Left colon (tissue), 2 donors: ENCODE measurements at regions not wholly inside any gene's neighbourhood (a gene's known extent, or its start where the extent isn't known, plus 50 kb on each side); places are given as distances from the start of the nearest gene placed in this dataset.
A peak's percentile ranks its signal among the peaks of the same experiment; 100 is the strongest.

Experiments
- ATAC-seq: fragments of 200-7000 bp; cut with Tn5 transposase; one replicate; pipeline ENCODE4 v1.9.1; 2020; ENCODE audit warnings: mild to moderate bottlenecking, moderate library complexity
- DNase-seq, 2 donors: peaks; one replicate each; pipeline ENCODE4 v3.0.0-alpha.2; 2020
- intact Hi-C, 2 donors: fragments of 100-400 bp; cut with DNase I in 1 of 2; cut with micrococcal nuclease in 1 of 2; formaldehyde crosslinking; loops; one replicate each; pipeline versions ENCODE4 v1.11.2 to v1.14.0; 2022; cut with DNase I, micrococcal nuclease
- donor health status: DM: no; HTN: no; CAD: no.
- donor health status: DM: yes; HTN: yes; CAD: no.

DNA sequence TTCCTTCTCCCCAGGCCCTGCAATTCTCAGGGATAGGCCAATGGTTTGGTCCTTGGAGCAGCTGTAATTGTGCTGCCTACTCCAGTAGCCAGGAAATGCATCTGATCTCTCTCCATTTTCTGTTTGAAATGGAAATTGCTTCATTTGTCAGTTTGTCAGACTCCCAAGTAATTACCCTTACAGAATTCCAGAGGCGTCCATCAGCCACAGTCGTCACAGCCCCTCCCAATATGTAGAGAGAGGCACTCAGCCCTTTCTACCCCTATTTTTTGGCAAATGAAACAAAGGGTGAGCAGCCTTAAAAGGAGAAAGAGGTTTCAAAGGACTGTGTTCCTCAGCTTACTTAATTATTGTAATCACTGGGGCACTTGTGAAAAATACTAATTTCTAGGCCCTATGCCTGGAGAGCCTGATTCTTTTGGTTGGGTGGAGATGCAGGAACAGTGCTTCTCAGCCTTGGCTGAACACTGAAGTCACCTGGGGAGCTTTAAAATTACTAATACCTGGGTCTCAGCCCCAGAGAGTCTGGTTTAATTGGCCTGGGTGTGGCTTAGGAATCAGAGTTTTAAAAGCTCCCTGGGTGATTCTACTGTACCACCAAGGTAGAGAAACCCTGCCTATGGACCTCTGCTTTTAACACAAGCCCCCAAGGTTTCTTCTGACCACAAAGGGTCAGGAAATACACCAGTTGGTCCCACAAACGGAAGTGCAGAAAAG lies 190.0 kb downstream of the EMP1 start:
- ATAC-seq (peak; percentile 24), DNase-seq (no peak)
- intact Hi-C loops, result no loop called here

DNA sequence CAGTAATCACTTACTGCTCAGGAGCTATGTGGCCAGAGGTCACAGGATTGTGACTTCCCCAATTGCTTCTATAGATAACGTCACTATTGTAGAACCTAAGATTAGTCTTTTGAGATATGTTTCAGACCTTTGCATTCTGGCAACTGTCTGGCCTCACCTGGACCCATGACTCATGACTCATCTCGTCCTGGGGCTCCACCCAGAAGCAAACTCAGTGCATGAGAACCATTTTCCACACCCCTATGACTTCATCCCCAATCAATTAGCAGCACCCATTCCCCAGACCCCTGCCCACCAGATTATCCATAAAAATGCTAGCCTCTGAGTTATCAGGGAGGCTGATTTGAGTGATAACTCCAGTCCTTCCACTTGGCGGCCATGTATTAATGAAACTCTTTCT lies 186.9 kb downstream of the EMP1 start:
- DNase-seq, result peak; percentile 49 to 78

DNA sequence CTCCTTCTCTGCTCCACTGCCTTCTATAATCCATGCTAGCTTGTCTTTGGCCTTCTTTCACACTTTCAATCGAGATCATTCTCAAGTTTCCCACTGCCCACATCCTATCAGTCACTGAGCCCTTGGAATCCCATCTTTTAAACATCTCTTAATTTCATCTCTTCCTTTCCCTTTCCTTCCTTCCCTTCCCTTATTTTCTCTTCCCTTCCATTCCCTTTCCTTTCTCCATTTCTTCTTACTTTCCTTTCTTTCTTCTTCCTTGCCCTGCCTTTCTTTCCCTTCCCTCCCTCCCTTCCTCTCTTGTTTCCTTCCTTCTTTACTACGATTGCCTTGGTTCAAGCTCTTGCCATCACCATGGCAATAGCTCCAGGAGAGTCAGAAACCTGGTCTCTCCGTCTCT lies 183.8 kb downstream of the EMP1 start:
- DNase-seq, result no peak
- intact Hi-C loops, result no loop called here
- ATAC-seq, result no peak

More for the DNA sequence above, 186.9 kb downstream of the EMP1 start:
- ATAC-seq, result peak; percentile 81
- intact Hi-C loops, result no loop called here

DNA sequence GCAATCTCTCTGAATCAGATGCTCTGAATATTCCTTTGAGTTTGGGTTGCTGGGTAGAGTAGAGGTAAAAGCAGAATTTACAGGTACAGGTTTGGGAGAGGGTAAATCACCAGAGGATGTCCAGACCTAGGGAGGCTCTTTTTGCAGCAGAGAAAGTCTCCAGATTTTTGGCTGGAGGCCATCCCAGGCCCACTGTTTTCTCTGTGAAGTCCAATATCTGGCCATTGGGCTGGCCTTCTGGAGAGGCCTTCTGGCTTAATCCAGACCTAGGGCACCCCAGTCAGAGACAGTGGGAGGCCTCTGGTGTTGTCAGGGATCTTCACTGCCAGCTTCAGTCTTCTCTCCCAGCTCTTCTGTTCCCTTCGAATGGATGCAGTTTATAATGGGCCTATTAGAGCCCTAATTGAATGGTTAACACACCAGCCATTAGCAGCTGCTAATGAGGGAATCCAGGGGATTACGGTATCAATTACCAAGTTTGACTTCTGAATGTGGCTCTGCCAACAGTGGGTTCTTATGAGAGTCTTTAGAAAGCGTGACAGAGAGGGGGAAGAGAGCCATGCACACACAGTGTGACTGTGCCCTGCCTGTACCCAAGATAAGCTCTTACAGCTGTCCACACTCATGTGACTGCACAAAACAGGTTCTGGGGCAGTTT lies 183.1 kb downstream of the EMP1 start:
- intact Hi-C loops, result loop anchor here in 1 of 2 donors (5.0 kb wide), 1 partner anchor 153 kb away; no protein-coding TSS in a partner anchor
- DNase-seq (no peak), ATAC-seq (no peak)

GRCh38 chr12:13377698-13378097 lies 181.2 kb downstream of the EMP1 start:
- ATAC-seq (peak; percentile 73), DNase-seq (no peak)
- intact Hi-C loops, result loop anchor here in 1 of 2 donors (5.0 kb wide), 1 partner anchor 155 kb away; no protein-coding TSS in a partner anchor

DNA sequence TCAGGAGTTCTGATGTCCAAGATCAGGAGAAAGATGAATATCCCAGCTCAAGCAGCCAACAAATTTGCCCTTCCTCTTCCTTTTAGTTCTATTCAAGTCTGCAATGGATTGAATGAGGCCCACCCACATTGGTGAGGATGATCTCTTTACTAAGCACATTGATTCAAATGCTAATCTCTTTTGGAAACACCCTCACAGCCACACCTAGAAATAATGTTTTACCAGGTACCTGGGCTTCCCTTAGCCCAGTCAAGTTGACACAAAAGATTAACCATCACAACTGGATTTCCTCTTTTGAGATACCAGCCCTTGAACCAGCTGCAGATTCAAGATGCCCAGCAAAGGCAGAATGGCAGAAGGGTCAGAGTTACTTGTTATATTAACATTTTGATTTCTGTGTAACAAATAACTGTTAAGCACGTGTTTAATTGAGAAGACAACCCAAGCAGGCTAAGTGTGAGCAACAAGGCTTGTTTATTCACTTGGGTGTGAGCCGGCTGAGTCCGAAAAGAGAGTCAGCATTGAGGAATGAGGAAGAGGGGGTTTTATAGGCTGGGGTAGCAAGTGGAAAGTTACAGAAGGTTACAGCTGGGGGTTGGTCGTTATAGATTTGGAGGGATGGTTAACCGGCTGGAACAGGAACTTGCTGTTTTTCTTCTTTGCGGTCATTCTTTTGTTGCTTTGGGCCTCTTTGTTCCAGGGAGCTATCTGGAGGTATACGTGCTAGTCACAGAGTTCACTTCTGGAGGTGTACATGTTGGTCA lies 180.3 kb downstream of the EMP1 start:
- peak in 1 of 2 donors; percentile 78 for DNase-seq
- ATAC-seq, result peak; percentile 81
- intact Hi-C loops, result loop anchor here in 1 of 2 donors (5.0 kb wide), 1 partner anchor 156 kb away; no protein-coding TSS in a partner anchor

DNA sequence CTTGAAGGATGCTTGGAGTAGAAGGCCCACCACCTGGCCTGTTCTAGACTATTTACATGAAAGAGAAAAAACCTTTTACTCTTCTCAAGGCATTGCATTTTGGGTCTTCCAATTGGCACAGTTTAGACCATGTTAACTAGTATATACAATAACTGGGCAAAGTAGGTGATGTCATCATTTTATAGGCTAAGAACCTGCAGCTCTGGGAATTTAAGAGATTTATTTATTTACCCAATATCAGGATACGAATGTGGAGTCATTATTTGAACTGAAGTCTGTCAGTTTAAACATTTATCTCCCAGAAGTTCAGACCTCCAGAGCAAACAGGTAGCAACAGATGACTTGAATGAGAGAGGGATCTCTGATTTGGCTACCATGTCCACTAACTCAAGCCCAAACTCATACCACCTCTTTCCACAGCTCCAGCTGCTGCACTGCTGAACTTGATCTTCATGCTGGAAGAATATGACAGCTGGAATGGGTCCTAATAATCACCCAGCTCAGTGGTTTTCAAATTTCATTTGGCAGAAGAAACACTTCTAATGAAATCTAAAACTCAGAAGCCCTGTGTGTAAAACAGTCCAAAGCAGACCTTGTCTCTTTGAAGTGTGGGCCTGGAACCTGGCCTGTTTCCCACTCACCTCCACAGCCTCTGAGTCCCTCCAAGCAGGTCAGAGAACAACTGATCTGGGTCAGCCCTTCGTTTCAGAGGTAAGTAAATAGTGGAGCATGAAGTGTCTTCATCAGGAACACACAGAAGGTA lies 179.2 kb downstream of the EMP1 start:
- DNase-seq (no peak), ATAC-seq (no peak)
- intact Hi-C loops, result loop anchor here in 1 of 2 donors (5.0 kb wide), 1 partner anchor 157 kb away; no protein-coding TSS in a partner anchor

DNA sequence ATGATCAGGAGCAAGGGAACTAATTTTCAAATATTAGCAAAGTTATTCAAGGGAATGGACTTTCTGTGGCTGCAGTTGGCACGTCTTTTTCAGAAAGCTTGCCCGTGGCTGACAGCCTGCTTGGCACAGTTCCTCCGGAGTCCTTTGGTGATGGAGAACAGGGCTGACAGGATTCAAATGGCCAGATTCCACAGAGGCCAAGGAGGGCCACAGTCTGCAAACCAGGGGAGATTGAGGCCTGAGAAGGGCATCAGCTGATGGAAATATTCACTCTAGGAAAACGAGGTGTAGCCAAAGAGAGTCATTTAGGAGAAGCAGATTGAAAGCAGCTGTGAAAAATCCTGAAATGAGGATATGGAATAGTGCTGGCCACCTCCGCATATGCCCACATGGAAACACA lies 178.3 kb downstream of the EMP1 start:
- intact Hi-C loops, result loop anchor here in 1 of 2 donors (5.0 kb wide), 1 partner anchor 158 kb away; no protein-coding TSS in a partner anchor
- no peak for DNase-seq
- ATAC-seq, result no peak

DNA sequence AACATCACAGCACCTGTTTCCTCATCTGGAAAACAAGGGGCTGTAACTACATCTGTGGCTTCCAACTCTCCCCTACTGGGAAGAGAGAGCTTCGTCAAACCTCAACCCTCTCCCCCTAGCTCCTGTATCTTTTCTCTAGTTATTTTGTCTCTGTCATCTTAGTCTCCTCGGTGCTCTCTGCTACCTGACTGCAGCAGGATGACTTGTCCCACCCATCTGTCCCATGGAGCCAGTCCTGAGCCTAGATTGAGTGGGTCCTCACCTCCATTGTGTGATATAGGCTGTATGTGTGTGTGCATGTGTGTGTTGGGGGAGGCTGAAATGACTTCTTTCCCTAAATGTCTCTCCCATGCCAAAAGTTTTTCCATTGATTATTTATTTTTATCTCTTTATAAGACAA lies 177.3 kb downstream of the EMP1 start:
- intact Hi-C loops, result no loop called here
- no peak for DNase-seq
- ATAC-seq, result no peak

GRCh38 chr12:13373131-13373530 lies 176.6 kb downstream of the EMP1 start:
- no peak for DNase-seq
- ATAC-seq, result no peak
- intact Hi-C loops, result no loop called here

DNA sequence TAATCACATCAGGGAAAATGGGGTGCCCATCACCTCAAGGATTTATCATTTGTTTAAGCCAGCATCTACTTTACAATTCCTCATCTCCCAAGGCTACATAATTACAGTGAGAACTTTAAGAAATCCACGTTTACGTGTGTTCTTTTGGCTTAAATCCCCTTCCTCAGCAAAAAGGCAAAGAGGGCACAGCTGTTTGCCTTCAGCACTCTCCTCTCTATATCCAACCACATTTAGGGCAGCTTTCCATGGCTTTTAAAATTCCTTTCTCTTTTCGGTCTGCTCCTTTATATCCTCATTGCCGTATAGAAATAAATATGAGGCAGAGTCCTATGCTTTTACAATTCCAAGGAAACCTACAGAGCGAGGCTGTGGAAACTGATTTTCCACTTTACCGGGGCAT lies 175.9 kb downstream of the EMP1 start:
- ATAC-seq (no peak), DNase-seq (no peak)
- intact Hi-C loops, result no loop called here

GRCh38 chr12:13371797-13372196 lies 175.3 kb downstream of the EMP1 start:
- ATAC-seq (peak; percentile 66), DNase-seq (no peak)
- intact Hi-C loops, result no loop called here

DNA sequence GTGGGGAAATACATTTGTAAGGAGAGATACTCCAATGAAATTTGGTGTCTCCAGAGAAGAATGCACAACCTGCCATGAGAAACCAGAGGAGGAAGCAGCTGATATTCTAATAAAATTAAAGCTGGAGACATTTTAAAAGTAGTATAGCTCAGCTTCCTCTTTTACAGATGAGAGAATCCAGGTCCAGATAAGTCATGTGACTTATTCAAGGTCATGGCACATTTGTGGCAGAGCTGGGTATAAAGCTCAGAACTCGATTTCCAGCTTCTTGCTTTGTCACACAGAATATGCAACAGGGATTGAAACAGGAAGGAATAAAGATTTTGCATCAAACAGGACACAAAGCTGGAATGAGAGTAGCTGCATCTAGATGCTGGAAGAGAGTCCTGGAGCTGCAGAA lies 174.8 kb downstream of the EMP1 start:
- DNase-seq (no peak), ATAC-seq (peak; percentile 35)
- intact Hi-C loops, result no loop called here

GRCh38 chr12:13369474-13370056 lies 173.0 kb downstream of the EMP1 start:
- ATAC-seq (peak; percentile 6), DNase-seq (no peak)
- intact Hi-C loops, result loop anchor here in 1 of 2 donors (10.0 kb wide), 1 partner anchor 285 kb away; no protein-coding TSS in a partner anchor

DNA sequence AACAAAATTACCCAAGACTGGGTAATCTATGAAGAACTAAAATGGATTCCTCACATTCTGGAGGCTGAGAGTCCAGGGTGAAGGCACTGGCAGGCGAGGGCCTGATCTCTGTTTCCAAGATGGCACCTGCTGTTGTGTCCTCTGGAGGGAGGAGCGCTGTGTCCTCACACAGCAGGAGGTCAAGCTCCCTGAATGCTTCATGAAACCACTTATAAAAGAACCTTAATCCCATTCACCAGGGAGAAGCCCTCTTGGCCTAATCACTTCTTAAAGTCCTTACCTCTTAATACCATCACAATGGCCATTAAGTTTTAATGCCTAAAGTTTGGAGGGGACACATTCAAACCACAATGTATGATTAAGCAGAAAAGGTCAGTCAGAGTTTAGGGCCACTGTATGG lies 172.4 kb downstream of the EMP1 start:
- intact Hi-C loops, result loop anchor here in 1 of 2 donors (10.0 kb wide), 1 partner anchor 286 kb away; no protein-coding TSS in a partner anchor
- no peak for DNase-seq
- ATAC-seq, result no peak

DNA sequence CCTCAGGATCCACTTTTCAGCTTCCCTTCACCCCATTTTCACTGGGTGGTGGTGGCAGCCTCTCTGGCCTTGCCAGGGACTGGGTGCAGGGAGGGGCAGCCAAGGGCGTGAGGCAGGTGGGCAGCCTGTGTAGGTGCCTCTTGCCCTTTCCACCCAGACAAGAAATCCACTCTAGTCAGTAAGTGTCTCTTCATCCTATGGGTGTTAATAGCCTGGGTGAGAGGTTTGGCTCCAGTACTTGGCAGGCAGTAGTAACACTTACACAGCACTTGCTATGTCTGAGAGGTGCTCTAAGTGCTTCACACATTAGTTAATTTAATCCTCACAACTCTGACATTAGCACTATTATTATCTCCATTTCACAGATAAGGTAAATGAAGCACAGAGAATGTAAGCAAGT lies 171.9 kb downstream of the EMP1 start:
- ATAC-seq, result no peak
- intact Hi-C loops, result loop anchor here in 1 of 2 donors (10.0 kb wide), 1 partner anchor 286 kb away; no protein-coding TSS in a partner anchor
- DNase-seq, result no peak

GRCh38 chr12:13367973-13368372 lies 171.4 kb downstream of the EMP1 start:
- ATAC-seq, result no peak

DNA sequence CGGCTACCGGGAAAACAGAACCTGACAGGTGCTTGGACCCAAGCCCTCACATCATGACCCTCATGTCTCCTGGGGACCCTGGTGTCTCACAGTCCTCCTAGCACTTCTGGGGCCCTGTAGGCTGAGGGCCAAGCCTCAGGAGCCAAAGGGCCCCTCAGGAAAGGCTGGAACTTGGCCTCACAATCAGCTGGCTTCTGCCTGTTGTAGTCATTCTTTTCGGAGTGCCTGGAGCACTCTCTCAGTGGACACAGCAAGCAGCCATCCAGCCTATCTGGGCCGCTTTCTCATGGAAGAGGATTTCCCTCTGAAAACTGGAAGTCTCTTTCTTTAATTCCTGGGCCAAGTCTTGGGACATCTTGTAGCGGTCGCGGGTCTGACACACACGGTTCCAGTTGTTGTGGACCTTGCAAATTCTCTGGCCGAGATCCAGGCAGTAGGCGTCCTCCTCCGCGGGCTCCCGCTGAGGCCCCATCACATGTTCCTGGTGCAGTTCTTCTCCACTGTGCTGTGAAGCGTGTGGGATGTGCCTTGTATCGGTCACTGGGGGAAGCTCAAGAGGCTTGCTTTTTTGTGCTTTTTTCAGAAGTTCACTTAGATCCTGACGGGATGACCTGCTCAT lies 169.3 kb downstream of the EMP1 start:
- ATAC-seq (no peak), DNase-seq (no peak)
- intact Hi-C loops, result loop anchor here in 1 of 2 donors (10.0 kb wide), 1 partner anchor 289 kb away; no protein-coding TSS in a partner anchor

More at GRCh38 chr12:13367973-13368372, 171.4 kb downstream of the EMP1 start:
- DNase-seq, result no peak
- intact Hi-C loops, result loop anchor here in 1 of 2 donors (10.0 kb wide), 1 partner anchor 287 kb away; no protein-coding TSS in a partner anchor
